SK-N-SH (cell line): ENCODE measurements at regions not wholly inside any gene's neighbourhood (a gene's known extent, or its start where the extent isn't known, plus 50 kb on each side); places are given as distances from the start of the nearest gene placed in this dataset.

Source experiments
- CTCF ChIA-PET: fragments of 300-600, 350-600 bp; formaldehyde crosslinking; extraction: SDS; loops from one replicate; lab custom pipeline; 2021; lab: Yijun Ruan, JAX
- POLR2A ChIA-PET: fragments of 350-600 bp; sonication (Branson Sonifier 250); formaldehyde crosslinking; extraction: SDS; loops from one replicate; lab custom pipeline; 2020; ENCODE audit warnings: antibody characterized with exemption, inconsistent platforms; lab: Yijun Ruan, JAX
- DNase-seq: peaks from one replicate; pipeline ENCODE4 v3.0.0; 2012
- H2AFZ ChIP-seq: fragments of 200-600 bp; sonication (generic); 2 replicates; pipeline ENCODE4 v1.8.1; 2016; ENCODE audit warnings: antibody characterized with exemption, mild to moderate bottlenecking, low read depth
- H3F3A ChIP-seq: fragments of 200-600 bp; sonication (generic); replicated peaks from 2 replicates; pipeline ENCODE3; 2016; ENCODE audit warnings: antibody characterized with exemption, mild to moderate bottlenecking; ENCODE audit not compliant: insufficient read depth
- H3K27ac ChIP-seq, 2 experiments: fragments of 200-500 bp in 1 of 2; fragments of 200-600 bp in 1 of 2; sonication (Bioruptor generic) in 1 of 2; sonication (generic), shearing (Covaris generic) in 1 of 2; 2 replicates each; pipeline versions ENCODE4 v1.5.1 to v1.6.1; 2014 to 2016; ENCODE audit warnings: low read depth in 2 of 2, inconsistent platforms in 1 of 2, low read length in 1 of 2, mild to moderate bottlenecking in 1 of 2, mixed read lengths in 1 of 2
- H3K27me3 ChIP-seq: fragments of 200-600 bp; sonication (generic), shearing (Covaris generic); 2 replicates; pipeline ENCODE4 v1.6.1; 2016; ENCODE audit warnings: mixed run types; ENCODE audit not compliant: insufficient read depth
- H3K36me3 ChIP-seq, 2 experiments: fragments of 200-500 bp in 1 of 2; fragments of 200-600 bp in 1 of 2; sonication (Bioruptor generic) in 1 of 2; sonication (generic) in 1 of 2; replicated peaks in 1 of 2; 2 replicates each; pipeline versions ENCODE3 to v1.5.1; 2014 to 2016; ENCODE audit warnings: low read length in 1 of 2, mild to moderate bottlenecking in 1 of 2; ENCODE audit not compliant: insufficient read depth in 2 of 2, control insufficient read depth in 1 of 2
- H3K4me1 ChIP-seq, 2 experiments: fragments of 200-500 bp in 1 of 2; fragments of 200-600 bp in 1 of 2; sonication (Bioruptor generic) in 1 of 2; sonication (generic), shearing (Covaris generic) in 1 of 2; 2 replicates each; pipeline versions ENCODE4 v1.5.1 to v1.6.1; 2014 to 2016; ENCODE audit warnings: low read depth in 1 of 2, low read length in 1 of 2, mixed run types in 1 of 2; ENCODE audit not compliant: insufficient read depth in 2 of 2, control insufficient read depth in 1 of 2
- H3K4me2 ChIP-seq: fragments of 200-600 bp; sonication (generic), shearing (Covaris generic); 2 replicates; pipeline ENCODE4 v1.6.1; 2017; ENCODE audit warnings: mixed run types
- H3K4me3 ChIP-seq, 2 experiments: fragments of 200-500 bp in 1 of 2; fragments of 200-600 bp in 1 of 2; sonication (Bioruptor generic) in 1 of 2; sonication (generic), shearing (Covaris generic) in 1 of 2; 2 replicates each; pipeline versions ENCODE4 v1.5.1 to v1.8.1; 2014 to 2016; ENCODE audit warnings: low read depth in 2 of 2, inconsistent platforms in 1 of 2, low read length in 1 of 2, mild to moderate bottlenecking in 1 of 2, mixed read lengths in 1 of 2, moderate library complexity in 1 of 2
- H3K79me2 ChIP-seq: fragments of 200-600 bp; sonication (generic); 2 replicates; pipeline ENCODE4 v1.8.1; 2017; ENCODE audit warnings: mild to moderate bottlenecking; ENCODE audit not compliant: insufficient read depth
- H3K9ac ChIP-seq: fragments of 200-600 bp; sonication (generic); 2 replicates; pipeline ENCODE4 v1.6.1; 2017; ENCODE audit warnings: mixed run types
- H3K9me2 ChIP-seq: fragments of 200-600 bp; sonication (generic); 2 replicates; pipeline ENCODE4 v1.6.1; 2017; ENCODE audit warnings: mixed run types
- H3K9me3 ChIP-seq: fragments of 200-600 bp; sonication (generic); 2 replicates; pipeline ENCODE4 v1.6.1; 2017; ENCODE audit warnings: mixed run types, mild to moderate bottlenecking, moderate library complexity
- H4K20me1 ChIP-seq: fragments of 200-600 bp; sonication (generic); 2 replicates; pipeline ENCODE4 v1.6.1; 2017; ENCODE audit warnings: mild to moderate bottlenecking, mixed run types; ENCODE audit not compliant: insufficient read depth
- CTCF ChIP-seq: fragments of 200-600 bp; sonication (generic); IDR thresholded peaks from 2 replicates; pipeline ENCODE4 v1.6.1; 2017; ENCODE audit warnings: antibody characterized with exemption, mild to moderate bottlenecking, moderate library complexity
- ELF1 ChIP-seq: IDR thresholded peaks from 2 replicates; pipeline ENCODE4 v1.4.0; 2012
- EZH2phosphoT487 ChIP-seq: fragments of 200-600 bp; sonication (generic); IDR thresholded peaks from 2 replicates; pipeline ENCODE4 v1.6.1; 2017; ENCODE audit warnings: low read depth, mixed run types, mild to moderate bottlenecking, antibody characterized with exemption, moderate library complexity, borderline replicate concordance
- GABPA ChIP-seq: IDR thresholded peaks from 2 replicates; pipeline ENCODE4 v1.4.0; 2012; ENCODE audit warnings: low read depth, mild to moderate bottlenecking
- IRF3 ChIP-seq: fragments of 150-350 bp; IDR thresholded peaks from 2 replicates; pipeline ENCODE4 v1.6.1; 2016; ENCODE audit warnings: mild to moderate bottlenecking, low read depth, low read length
- JUND ChIP-seq: IDR thresholded peaks from 2 replicates; pipeline ENCODE4 v1.4.0; 2012
- MXI1 ChIP-seq: IDR thresholded peaks from 2 replicates; pipeline ENCODE4 v1.6.1; 2012; ENCODE audit warnings: mild to moderate bottlenecking, low read depth, low read length, improper control_type of control experiment
- NFIC ChIP-seq: IDR thresholded peaks from 2 replicates; pipeline ENCODE4 v1.4.0; 2012; ENCODE audit warnings: borderline replicate concordance
- NRF1 ChIP-seq: IDR thresholded peaks from 2 replicates; pipeline ENCODE4 v1.6.1; 2012; ENCODE audit warnings: low read depth, mild to moderate bottlenecking, low read length
- RAD21 ChIP-seq: IDR thresholded peaks from 2 replicates; pipeline ENCODE4 v1.6.1; 2012; ENCODE audit warnings: mild to moderate bottlenecking, low read length
- RCOR1 ChIP-seq: fragments of 150-350 bp; IDR thresholded peaks from 2 replicates; pipeline ENCODE4 v1.6.1; 2017; ENCODE audit warnings: antibody characterized with exemption, low read length
- RFX5 ChIP-seq: IDR thresholded peaks from 2 replicates; pipeline ENCODE4 v1.6.1; 2012; ENCODE audit warnings: mild to moderate bottlenecking, improper control_type of control experiment, low read length
- SIN3A ChIP-seq: IDR thresholded peaks from 2 replicates; pipeline ENCODE4 v1.6.1; 2012; ENCODE audit warnings: low read depth, mild to moderate bottlenecking, low read length, moderate library complexity, borderline replicate concordance
- SMC3 ChIP-seq: IDR thresholded peaks from 2 replicates; pipeline ENCODE4 v1.6.1; 2012; ENCODE audit warnings: low read depth, low read length, improper control_type of control experiment
- TEAD4 ChIP-seq: IDR thresholded peaks from 2 replicates; pipeline ENCODE4 v1.4.0; 2012; ENCODE audit warnings: mild to moderate bottlenecking, borderline replicate concordance; ENCODE audit not compliant: insufficient read depth
- USF1 ChIP-seq: IDR thresholded peaks from 2 replicates; pipeline ENCODE4 v1.4.0; 2012; ENCODE audit warnings: low read depth, borderline replicate concordance
- USF2 ChIP-seq: fragments of 150-350 bp; IDR thresholded peaks from 2 replicates; pipeline ENCODE4 v1.6.1; 2017; ENCODE audit warnings: antibody characterized with exemption, low read length, low read depth, borderline replicate concordance
- YY1 ChIP-seq: IDR thresholded peaks from 2 replicates; pipeline ENCODE4 v1.4.0; 2012; ENCODE audit warnings: low read depth, mild to moderate bottlenecking
- ZBTB33 ChIP-seq: IDR thresholded peaks from 2 replicates; pipeline ENCODE4 v1.4.0; 2012; ENCODE audit warnings: low read depth, borderline replicate concordance

GRCh38 chr11:38791346-38791961 is 2193.4 kb upstream of the RAG2 start (continued):
- no peak for TF ChIP-seq NRF1
- TF ChIP-seq RAD21, result peak; percentile 91
- no peak for TF ChIP-seq TEAD4
- TF ChIP-seq MXI1, result no peak
- no peak for TF ChIP-seq JUND
- TF ChIP-seq, all 33 proteins: peak for 3

GRCh38 chr11:38788561-38788960 is 2190.5 kb upstream of the RAG2 start:
- Histone ChIP-seq H3K4me3 (no peak overlapping the region), H3F3A (no peaks in the 10 kb centered on the region), H3K4me2 (no peak overlapping the region), H4K20me1 (no peaks in the 10 kb centered on the region), H3K27ac (no peak overlapping the region), H3K9me2 (no peaks in the 10 kb centered on the region), H3K36me3 (no peaks in the 10 kb centered on the region), H3K9me3 (no peaks in the 10 kb centered on the region), H3K27me3 (no peaks in the 10 kb centered on the region), H3K4me1 (no peaks in the 10 kb centered on the region; a peak in 1 of 4 replicates), H3K79me2 (no peaks in the 10 kb centered on the region), H3K9ac (no peak overlapping the region), H2AFZ (no peak overlapping the region)
- CTCF ChIA-PET, result no interaction called here
- POLR2A ChIA-PET, result interaction anchor here (0.7 kb wide), 1 partner anchor 19 kb away, joined by 3 read pairs; no protein-coding TSS in a partner anchor
- DNase-seq, result no peak
- no peak for TF ChIP-seq YY1
- no peak for TF ChIP-seq RFX5
- TF ChIP-seq RAD21, result no peak
- TF ChIP-seq JUND, result no peak
- TF ChIP-seq ZBTB33, result no peak
- no peak for TF ChIP-seq ELF1
- no peak for TF ChIP-seq USF2
- TF ChIP-seq CTCF, result no peak
- no peak for TF ChIP-seq SMC3
- TF ChIP-seq EZH2phosphoT487, result no peak
- TF ChIP-seq SIN3A, result no peak
- no peak for TF ChIP-seq USF1
- TF ChIP-seq TEAD4, result no peak
- no peak for TF ChIP-seq RCOR1
- no peak for TF ChIP-seq IRF3
- no peak for TF ChIP-seq GABPA
- no peak for TF ChIP-seq NFIC
